CD4-positive, alpha-beta T cell (primary cell): ENCODE measurements at regions not wholly inside any gene's neighbourhood (a gene's known extent, or its start where the extent isn't known, plus 50 kb on each side); places are given as distances from the start of the nearest gene placed in this dataset.

Experiments used
- ATAC-seq: fragments of 200-7000 bp; cut with Tn5 transposase; one replicate; pipeline ENCODE4 v1.10.0; 2022; ENCODE audit warnings: mild to moderate bottlenecking; ENCODE audit not compliant: poor library complexity
- CTCF ChIA-PET: fragments of 350-600 bp; sonication (Branson Sonifier 250); formaldehyde crosslinking; loops from one replicate; lab custom pipeline; 2021; ENCODE audit warnings: antibody characterized with exemption, inconsistent platforms; lab: Charles Lee
- POLR2A ChIA-PET: fragments of 350-600 bp; sonication (Branson Sonifier 250); formaldehyde crosslinking; loops from one replicate; lab custom pipeline; 2021; ENCODE audit warnings: antibody characterized with exemption, inconsistent platforms; lab: Charles Lee
- DNase-seq, 14 experiments: peaks; one replicate each; pipeline ENCODE4 v3.0.0-alpha.2; 2013 to 2020; ENCODE audit warnings: mixed read lengths in 2 of 14
- H3K27ac ChIP-seq, 2 donors: one replicate each; pipeline versions ENCODE4 v1.5.1 to v1.7.0; 2013; ENCODE audit warnings: low read length in 2 of 2, low read depth in 1 of 2, mild to moderate bottlenecking in 1 of 2
- H3K27me3 ChIP-seq, 2 experiments: 1 replicate in 1 of 2; 2 replicates in 1 of 2; pipeline versions ENCODE4 v1.6.1 to v1.7.0; 2013; ENCODE audit warnings: low read length in 2 of 2, control low read depth in 1 of 2, mild to moderate bottlenecking in 1 of 2, moderate library complexity in 1 of 2; ENCODE audit not compliant: insufficient read depth in 2 of 2, control insufficient read depth in 1 of 2
- H3K36me3 ChIP-seq: one replicate; pipeline ENCODE4 v1.6.1; 2013; ENCODE audit warnings: low read length, control low read depth; ENCODE audit not compliant: insufficient read depth
- H3K4me1 ChIP-seq: one replicate; pipeline ENCODE4 v1.6.1; 2013; ENCODE audit warnings: low read length, control low read depth; ENCODE audit not compliant: insufficient read depth
- H3K4me3 ChIP-seq: one replicate; pipeline ENCODE4 v1.5.1; 2013; ENCODE audit warnings: mild to moderate bottlenecking, low read length, moderate library complexity
- H3K9me3 ChIP-seq, 2 experiments: 1 replicate in 1 of 2; 2 replicates in 1 of 2; pipeline versions ENCODE4 v1.6.1 to v1.7.0; 2013; ENCODE audit warnings: low read length in 2 of 2, mild to moderate bottlenecking in 2 of 2, control low read depth in 1 of 2, moderate library complexity in 1 of 2; ENCODE audit not compliant: control insufficient read depth in 1 of 2, insufficient read depth in 1 of 2
- H3K27ac Mint-ChIP-seq: one replicate; pipeline ENCODE4 v1.8.0; 2020; ENCODE audit warnings: mixed read lengths
- H3K27me3 Mint-ChIP-seq: one replicate; pipeline ENCODE4 v1.8.0; 2021; ENCODE audit warnings: mixed read lengths
- H3K36me3 Mint-ChIP-seq: one replicate; pipeline ENCODE4 v1.8.0; 2021; ENCODE audit warnings: low read depth, mixed read lengths
- H3K4me1 Mint-ChIP-seq: one replicate; pipeline ENCODE4 v1.8.0; 2021; ENCODE audit warnings: low read depth, mixed read lengths
- H3K4me3 Mint-ChIP-seq: one replicate; pipeline ENCODE4 v1.8.0; 2020; ENCODE audit warnings: mild to moderate bottlenecking, mixed read lengths
- H3K9me3 Mint-ChIP-seq: one replicate; pipeline ENCODE4 v1.8.0; 2020; ENCODE audit warnings: mixed read lengths
- CTCF ChIP-seq: fragments of 200-600 bp; IDR thresholded peaks from one replicate; pipeline ENCODE4 v1.8.0; 2022; ENCODE audit warnings: antibody characterized with exemption, mild to moderate bottlenecking
- intact Hi-C, 2 experiments: fragments of 100-400 bp; cut with DNase I in 1 of 2; cut with micrococcal nuclease in 1 of 2; formaldehyde crosslinking; loops; one replicate each; pipeline versions ENCODE4 v1.15.1 to v1.9.0; 2023 to 2025; cut with DNase I, micrococcal nuclease

GRCh38 chr5:153066281-153066680 is 424.2 kb upstream of the GRIA1 start:
- Mint-ChIP-seq H3K4me1 (no peaks in the 10 kb centered on the region), H3K27ac (no peak overlapping the region), H3K4me3 (no peak overlapping the region), H3K9me3 (peaks cover 10% of the 10 kb centered on the region), H3K27me3 (no peaks in the 10 kb centered on the region), H3K36me3 (no peaks in the 10 kb centered on the region)
- ChIA-PET POLR2A (no interaction called here), CTCF (no interaction called here)
- TF ChIP-seq CTCF = no peak
- Histone ChIP-seq H3K27me3 (no peaks in the 10 kb centered on the region), H3K36me3 (no peaks in the 10 kb centered on the region), H3K4me3 (no peak overlapping the region), H3K27ac (no peak overlapping the region), H3K4me1 (no peaks in the 10 kb centered on the region), H3K9me3 (no peaks in the 10 kb centered on the region)
- no peak for ATAC-seq
- DNase-seq = no peak
- intact Hi-C loops = no loop called here

- DNase-seq = no peak
- POLR2A ChIA-PET = no interaction called here
- Mint-ChIP-seq H3K9me3 (peaks cover 10% of the 10 kb centered on the region), H3K36me3 (no peaks in the 10 kb centered on the region), H3K4me1 (no peaks in the 10 kb centered on the region), H3K27ac (no peak overlapping the region), H3K27me3 (no peaks in the 10 kb centered on the region), H3K4me3 (no peak overlapping the region)
- Histone ChIP-seq H3K27ac (no peak overlapping the region), H3K4me3 (no peak overlapping the region), H3K36me3 (no peaks in the 10 kb centered on the region), H3K4me1 (no peaks in the 10 kb centered on the region), H3K9me3 (no peaks in the 10 kb centered on the region), H3K27me3 (no peaks in the 10 kb centered on the region)
- intact Hi-C loops = no loop called here
- CTCF ChIA-PET = no interaction called here
- ATAC-seq = no peak
- TF ChIP-seq CTCF = no peak
These were observed 422.6 kb upstream of the GRIA1 start for GRCh38 chr5:153067869-153068268.

GRCh38 chr5:153079396-153079795 is 411.1 kb upstream of the GRIA1 start:
- H3K27me3 ChIP-seq = no peaks in the 10 kb centered on the region
- ChIA-PET CTCF (no interaction called here), POLR2A (no interaction called here)
- H3K27ac ChIP-seq = no peak overlapping the region
- Mint-ChIP-seq H3K27ac (no peak overlapping the region), H3K27me3 (no peaks in the 10 kb centered on the region), H3K36me3 (no peaks in the 10 kb centered on the region), H3K4me1 (no peaks in the 10 kb centered on the region), H3K9me3 (peaks cover 7% of the 10 kb centered on the region), H3K4me3 (no peak overlapping the region)
- ATAC-seq (no peak), DNase-seq (no peak)
- peaks cover 0 to 4% of the 10 kb centered on the region in 2 experiments for H3K9me3 ChIP-seq
- no peak for TF ChIP-seq CTCF
- intact Hi-C loops = no loop called here
- H3K36me3 ChIP-seq = no peaks in the 10 kb centered on the region
- no peak overlapping the region for H3K4me3 ChIP-seq
- H3K4me1 ChIP-seq = no peaks in the 10 kb centered on the region
